NCI-H748 (cell line): ENCODE measurements at regions not wholly inside any gene's neighbourhood (a gene's known extent, or its start where the extent isn't known, plus 50 kb on each side); places are given as distances from the start of the nearest gene placed in this dataset.
"Not testable (repeated sequence)": the region's sequence is repeated elsewhere in the genome, so short reads cannot be mapped to it uniquely, and the experiment has no call there.

Experiments
- DNase-seq: peaks from one replicate; lab custom pipeline; 2025; ENCODE audit not compliant: unreplicated experiment; lab: John Stamatoyannopoulos, UW

- DNase-seq = no peak
Observed at GRCh38 chr10:94123258-94123995, 129.7 kb downstream of the PLCE1 start.

GRCh38 chr10:94124147-94124546 lies 130.4 kb downstream of the PLCE1 start:
- DNase-seq = not testable (repeated sequence)

- DNase-seq = not testable (repeated sequence)
Observed at GRCh38 chr10:94125268-94125667, 131.5 kb downstream of the PLCE1 start.

- DNase-seq = no peak
Observed at GRCh38 chr10:94125856-94126255, 132.1 kb downstream of the PLCE1 start.

GRCh38 chr10:94129393-94130130 lies 135.8 kb downstream of the PLCE1 start:
- DNase-seq = no peak

GRCh38 chr10:94131885-94132284 lies 138.2 kb downstream of the PLCE1 start:
- no peak for DNase-seq

GRCh38 chr10:94133239-94133638 lies 139.5 kb downstream of the PLCE1 start:
- DNase-seq = no peak

GRCh38 chr10:94137747-94138146 lies 144.0 kb downstream of the PLCE1 start:
- DNase-seq = no peak

- no peak for DNase-seq
Observed at GRCh38 chr10:94138391-94138790, 144.7 kb downstream of the PLCE1 start.

GRCh38 chr10:94143261-94143660 lies 149.5 kb downstream of the PLCE1 start:
- no peak for DNase-seq

- DNase-seq = no peak
Observed at GRCh38 chr10:94146313-94146712, 152.6 kb downstream of the PLCE1 start.

- no peak for DNase-seq
Observed at GRCh38 chr10:94146746-94147145, 153.0 kb downstream of the PLCE1 start.

- DNase-seq = no peak
Observed at GRCh38 chr10:94149702-94150101, 156.0 kb downstream of the PLCE1 start.

- DNase-seq = no peak
Observed at GRCh38 chr10:94150541-94151184, 156.9 kb downstream of the PLCE1 start.

- no peak for DNase-seq
Observed at GRCh38 chr10:94155722-94156271, 162.1 kb downstream of the PLCE1 start.

- no peak for DNase-seq
Observed at GRCh38 chr10:94156453-94156852, 162.7 kb downstream of the PLCE1 start.

- peak; percentile 52 for DNase-seq
Observed at GRCh38 chr10:94165158-94165611, 171.5 kb downstream of the PLCE1 start.

- DNase-seq = no peak
Observed at GRCh38 chr10:94172332-94172731, 178.6 kb downstream of the PLCE1 start.

- no peak for DNase-seq
Observed at GRCh38 chr10:94173594-94173993, 179.9 kb downstream of the PLCE1 start.

GRCh38 chr10:94174838-94175237 lies 181.1 kb downstream of the PLCE1 start:
- DNase-seq = no peak

- DNase-seq = no peak
Observed at GRCh38 chr10:94178475-94179253, 184.1 kb downstream of the NOC3L start.
